Activated CD4-positive, alpha-beta T cell treated with anti-CD3 and anti-CD28 coated beads, Interleukin-2, amount 50 U/mL, for 16 hours (primary cell): ENCODE measurements at regions not wholly inside any gene's neighbourhood (a gene's known extent, or its start where the extent isn't known, plus 50 kb on each side); places are given as distances from the start of the nearest gene placed in this dataset.

Experiments
- DNase-seq: peaks from one replicate; pipeline ENCODE4 v3.0.0-alpha.2; 2020

DNA sequence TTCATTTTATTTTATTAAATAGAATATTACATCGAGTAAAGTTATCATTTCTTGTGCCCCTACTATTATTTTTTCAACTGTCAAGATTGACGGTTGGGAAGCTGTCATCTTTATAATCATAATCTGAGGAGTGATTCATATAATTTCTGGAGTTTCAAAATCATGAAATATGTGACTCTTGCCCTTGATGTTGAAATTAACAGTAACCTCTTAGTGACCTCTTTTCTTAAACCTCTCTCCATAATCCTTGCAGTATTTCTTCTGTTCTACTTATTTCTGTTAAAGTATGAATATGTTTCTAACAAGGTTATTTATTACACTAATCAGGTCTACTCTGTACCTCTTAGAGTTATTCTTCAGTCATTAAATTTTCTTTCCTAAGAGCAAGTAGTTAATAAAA is 663.8 kb downstream of the LIG4 start:
- no peak for DNase-seq

DNA sequence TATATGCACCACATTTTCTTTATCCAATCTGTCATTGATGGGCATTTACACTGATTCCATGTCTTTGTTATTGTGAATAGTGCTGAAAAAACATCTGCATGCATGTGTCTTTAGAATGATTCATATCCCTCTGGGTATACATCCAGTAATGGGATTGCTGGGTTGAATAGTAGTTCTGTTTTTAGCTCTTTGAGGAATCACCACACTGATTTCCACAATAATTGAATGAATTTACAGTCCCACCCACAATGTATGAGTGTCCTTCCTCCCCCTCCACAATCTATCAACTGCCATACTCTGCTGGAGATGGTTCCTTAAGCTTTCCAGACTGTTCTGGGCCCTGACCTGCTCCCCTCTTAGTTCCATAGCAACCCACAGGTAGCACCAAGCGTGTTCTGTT is 667.0 kb downstream of the LIG4 start:
- no peak for DNase-seq

DNA sequence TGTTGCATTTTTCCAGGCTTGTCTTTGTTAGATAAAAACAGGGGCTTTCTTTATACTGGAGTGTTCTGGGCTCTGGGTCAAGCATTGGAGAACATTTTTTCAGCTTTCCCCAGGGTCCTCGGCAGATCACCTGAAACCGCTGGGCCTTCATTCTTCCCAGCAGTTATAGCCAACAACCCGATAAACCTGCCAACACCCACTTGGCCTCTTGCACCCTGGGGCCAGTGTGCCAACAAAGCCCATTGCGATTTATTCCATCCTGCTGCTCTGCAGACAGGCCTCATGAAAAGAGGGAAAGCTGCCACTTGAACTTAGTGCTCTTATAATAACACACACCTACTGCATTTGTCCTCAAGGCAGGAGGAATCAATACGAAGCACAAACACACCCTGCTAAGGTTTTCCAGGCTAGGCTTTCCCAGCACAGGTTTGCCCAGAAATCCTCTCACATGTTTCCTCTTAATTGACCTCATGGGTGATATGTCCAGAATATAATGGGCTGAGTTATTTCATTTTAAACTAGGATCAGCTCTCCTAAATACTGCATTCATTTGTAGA is 669.3 kb downstream of the LIG4 start:
- no peak for DNase-seq

DNA sequence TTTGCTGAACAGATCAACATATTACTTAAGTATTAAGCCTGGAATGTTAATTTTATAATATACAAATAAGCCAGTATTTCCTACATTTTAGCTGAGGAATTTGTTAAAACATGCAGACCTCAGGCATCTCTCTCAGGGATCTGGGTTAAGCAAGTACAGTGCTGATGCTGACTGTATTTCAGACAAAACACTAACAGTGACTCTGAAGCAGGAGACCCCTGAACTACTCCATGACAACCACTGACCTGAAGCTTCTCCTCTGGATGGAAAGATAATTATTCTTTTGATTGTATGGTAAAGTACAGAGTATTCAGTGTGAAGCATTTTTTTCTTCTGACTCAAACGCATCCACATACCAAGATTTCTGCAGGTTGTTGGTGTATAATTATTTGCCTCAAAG is 680.8 kb downstream of the LIG4 start:
- DNase-seq = no peak

DNA sequence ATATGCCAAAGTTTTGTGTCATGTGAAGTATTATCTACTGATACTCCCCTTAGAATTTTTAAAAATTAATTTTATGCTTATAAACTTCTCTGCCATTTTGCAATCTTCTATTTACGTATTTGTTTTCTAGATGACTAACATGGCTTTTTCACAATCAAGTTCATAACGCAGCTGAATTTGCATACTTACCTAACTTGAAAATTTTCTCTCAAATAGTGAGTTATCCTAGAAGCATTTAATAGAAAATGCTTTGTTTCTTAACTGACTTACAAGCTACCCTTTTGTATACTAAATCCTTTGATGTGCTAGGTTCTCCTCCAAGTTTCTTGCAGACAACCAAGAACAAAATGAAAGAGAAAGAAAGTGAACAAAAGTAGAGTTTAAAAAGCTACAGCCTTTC is 683.5 kb downstream of the LIG4 start:
- no peak for DNase-seq

DNA sequence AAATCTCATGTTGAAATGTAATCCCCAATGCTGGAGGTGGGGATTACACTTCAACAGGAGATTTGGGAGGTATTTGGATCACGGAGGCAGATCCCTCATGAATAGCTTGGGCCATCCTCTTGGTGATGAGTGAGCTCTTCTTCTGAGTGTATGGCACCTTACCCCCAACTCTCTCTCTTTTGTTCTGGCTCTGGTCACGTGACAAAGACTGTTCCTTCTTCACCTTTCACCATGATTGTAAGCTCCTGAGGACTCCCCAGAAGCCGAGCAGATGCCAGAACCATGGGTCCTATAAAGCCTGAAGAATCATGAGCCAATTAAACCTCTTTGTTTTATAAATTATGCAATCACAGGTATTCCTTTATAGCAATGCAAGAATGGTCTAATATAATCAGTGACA is 684.2 kb downstream of the LIG4 start:
- DNase-seq = no peak

DNA sequence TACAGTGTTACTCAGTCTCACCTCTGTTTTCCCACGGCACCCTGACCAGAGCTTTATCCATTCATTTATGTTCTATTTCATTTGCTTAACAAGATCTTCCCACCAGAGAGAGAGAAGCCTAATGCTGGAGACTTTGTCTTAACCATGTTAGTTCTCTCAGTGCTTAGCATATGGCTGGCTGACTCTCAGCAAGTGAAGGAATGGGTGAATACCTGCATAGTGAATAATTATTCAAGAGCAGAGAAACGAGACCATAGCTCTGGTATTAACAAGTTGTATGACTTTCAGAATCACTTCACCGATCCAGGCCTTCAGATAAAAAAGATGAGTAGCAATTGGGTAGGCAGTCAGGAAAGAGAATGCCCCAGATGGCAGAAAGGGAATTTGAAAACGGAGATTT is 686.3 kb downstream of the LIG4 start:
- DNase-seq = no peak

DNA sequence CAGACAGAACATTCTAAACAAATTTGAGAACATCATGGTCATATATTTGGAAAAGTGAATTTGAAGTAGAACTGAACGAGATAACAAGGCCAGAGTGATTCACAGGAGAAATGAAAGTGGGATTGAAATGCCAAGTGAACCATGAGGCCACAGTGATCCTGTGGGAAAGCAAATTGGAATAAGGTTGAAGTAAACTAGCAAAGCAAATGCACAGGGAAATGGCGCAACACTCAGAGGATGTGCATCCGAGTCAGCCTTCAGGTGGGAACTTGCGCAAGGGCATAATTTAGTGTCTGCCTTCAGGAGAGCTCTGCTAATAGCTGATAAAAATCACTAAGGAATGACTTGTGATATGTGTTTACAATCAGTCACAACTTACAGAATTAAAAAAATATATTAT is 696.6 kb downstream of the LIG4 start:
- DNase-seq = no peak

DNA sequence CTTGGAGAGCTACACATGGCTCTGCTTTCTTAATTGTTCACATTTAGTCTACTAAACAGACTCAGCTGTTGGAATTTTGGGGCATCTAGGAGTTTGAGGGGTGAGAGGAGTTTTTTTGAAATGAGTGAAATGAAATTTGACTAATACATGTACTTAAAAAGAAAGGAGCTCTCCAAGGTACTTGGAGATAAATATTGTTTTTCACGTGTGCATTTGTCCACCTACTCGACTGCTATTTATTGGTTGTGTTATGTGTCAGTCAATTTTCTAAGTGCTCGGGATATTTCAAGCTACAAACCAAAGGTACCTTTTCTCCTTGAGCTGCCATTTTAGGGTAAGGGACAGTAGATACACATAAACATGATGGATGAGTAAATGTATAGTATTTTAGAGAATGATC is 697.0 kb downstream of the LIG4 start:
- DNase-seq = no peak

DNA sequence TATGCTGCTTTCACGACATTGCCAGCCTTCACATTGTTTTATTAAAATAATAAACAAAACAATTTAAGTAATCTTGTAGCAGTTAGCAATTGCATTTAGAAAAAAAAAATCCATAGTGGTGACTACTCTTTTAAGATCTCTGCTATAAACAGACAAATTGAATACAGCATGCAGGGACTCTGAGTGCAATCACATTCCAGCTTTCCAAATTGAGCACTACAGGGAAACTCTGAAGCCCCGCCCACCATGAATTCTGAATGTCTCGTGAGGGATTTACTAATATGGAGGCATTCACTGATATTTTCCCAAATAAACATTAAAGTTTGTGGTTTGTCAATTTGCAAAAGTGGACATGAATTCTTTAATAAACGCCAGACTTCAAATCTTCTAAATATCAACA is 698.8 kb downstream of the LIG4 start:
- no peak for DNase-seq

DNA sequence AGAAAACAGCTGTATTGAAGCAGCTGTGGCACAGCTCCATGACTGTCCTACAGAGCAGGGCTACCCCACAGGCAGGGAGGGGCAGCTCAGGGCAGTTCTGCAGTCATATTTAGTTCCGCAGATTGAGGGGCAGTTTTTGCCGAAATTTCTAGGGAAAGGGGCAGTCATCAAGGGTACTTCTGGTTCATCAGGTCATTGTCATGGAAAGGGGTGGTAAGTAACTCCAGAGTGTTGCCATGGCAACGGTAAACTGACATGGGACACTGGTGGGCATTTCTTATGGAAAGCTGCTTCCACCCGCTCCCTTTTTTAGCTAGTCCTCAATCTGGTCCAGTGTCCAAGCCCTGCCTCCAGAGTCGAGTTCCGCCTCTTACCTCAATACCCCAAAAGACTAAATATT is 702.8 kb downstream of the LIG4 start:
- no peak for DNase-seq

DNA sequence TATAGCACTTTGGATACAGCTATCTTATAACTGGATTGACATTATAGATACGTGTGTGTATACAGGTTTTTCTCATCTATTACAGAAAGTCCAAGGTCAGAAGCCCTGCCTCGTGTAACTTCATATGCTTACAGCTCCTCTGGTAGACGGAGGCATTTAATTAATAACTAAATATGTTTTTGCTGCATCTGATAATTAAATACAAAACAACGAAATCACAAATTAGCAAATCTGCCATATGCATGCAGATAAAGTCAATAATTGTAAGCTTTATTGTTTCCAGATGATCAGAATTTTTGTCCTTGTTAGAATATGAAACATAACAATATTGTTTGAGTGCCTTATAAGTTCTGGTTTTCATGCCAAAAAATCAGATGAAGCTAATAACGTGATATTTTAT is 717.7 kb downstream of the LIG4 start:
- DNase-seq = no peak

DNA sequence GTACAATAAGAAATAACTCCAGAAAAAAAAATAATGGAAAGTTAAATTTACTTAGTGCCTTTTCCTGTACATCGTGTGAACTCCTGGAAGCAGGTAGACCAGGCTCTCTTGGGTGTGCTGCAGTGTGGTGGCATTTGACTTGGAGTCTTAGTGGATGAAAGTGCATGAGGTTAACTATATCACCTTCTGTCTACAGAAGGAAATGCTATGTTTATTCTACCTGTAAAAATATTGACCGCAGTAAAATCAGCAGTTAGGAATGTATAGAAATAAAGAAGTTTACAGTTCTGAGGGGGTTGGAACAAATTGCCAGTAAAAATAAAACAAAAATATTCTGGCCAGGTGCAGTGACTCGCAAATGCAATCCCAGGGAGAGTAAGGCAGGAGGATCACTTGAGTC is 722.1 kb downstream of the LIG4 start:
- no peak for DNase-seq

DNA sequence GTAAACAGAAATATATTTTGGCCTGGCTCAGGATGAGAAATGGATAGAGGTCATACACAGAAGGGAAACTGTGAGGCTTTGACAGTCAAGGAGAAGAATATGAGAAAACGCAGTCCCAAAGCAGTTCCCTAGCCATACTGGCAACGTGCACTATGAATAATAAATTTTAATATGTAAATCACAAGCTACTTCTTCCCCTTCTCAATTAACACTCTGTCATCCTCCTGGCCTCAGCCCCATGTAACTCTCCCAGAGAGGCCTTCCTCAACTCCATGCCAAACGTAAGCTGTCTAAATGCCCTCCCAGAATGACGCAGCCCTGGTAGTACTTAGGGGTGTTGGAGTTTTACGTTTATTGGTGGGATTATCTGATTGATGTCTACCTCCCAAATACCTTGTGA is 732.6 kb downstream of the LIG4 start:
- DNase-seq = no peak

DNA sequence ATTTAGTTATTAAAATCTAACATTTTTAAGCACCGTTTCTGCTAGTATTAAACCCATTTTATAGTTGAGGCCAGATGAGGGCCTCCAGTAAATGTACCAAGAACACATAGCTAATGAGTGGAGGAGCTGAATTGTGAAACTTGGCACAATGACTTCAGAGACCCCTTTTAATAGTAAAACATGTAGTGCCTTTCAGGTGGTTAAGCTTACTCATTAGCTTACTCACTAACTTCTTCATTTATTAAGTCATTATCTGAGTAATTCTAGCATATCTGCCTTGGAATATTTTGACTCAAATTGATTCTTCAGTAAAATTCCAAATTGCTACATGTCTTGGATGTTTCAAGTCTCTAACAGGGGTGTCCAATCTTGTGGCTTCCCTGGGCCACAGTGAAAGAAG is 735.2 kb downstream of the LIG4 start:
- DNase-seq = no peak

DNA sequence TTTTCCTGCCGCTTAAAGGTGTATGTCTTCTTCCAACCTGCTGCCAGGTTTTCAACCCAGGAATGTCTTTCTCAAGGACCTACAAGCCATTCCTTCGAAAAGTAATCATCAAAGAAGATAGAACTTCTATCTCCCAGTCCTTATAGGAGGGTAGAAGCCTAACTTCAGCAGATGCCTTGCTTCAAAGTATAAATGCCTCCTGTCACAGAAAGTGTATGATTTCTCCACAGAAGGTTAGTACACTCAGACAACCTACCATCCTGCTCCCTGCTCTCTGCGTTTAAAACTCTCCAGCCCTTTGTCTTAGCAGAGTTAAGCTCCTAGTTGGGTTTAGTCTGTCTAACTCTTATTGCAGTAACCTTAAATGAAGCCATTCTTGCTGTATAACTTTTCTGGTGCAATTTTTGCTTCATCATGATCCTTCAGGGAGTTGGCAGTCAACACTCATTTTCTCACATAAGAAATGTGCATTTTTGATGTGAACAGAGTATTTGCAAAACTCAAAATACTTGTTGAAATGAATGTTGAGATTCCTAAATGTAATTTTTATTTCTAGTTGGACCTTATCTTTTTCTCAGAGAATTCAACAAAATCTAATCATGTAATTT is 737.5 kb downstream of the LIG4 start:
- no peak for DNase-seq

DNA sequence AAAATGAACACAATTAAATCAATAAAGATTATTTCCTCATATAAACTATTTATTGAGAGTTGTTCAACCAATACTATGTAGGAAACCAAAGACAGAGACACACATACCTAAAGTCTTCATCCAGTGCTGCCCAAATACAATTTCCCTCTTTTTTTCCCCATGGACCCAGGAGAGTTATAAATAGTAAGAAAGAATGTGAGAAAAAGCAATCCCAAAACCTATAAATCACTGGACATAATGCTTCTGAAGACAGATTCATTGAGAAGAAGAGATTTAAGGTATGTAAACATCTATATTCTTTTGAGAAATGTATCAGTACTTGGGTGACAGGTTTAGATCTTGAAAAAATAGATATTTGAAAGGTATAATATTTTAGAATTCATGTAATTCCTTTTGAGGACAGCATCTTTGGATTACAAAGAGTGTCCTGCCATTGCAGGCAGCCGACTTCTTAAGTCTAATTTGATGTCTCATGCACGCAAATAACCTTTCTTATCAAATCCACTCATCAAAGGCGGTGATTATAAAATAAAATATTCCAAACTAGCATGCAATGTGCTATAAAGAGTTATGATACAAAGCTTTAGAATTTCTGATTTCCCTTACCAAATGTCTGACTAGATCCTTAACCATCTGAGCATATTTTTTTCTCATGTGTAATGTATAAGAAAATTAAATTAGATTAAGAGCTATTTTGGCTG is 739.4 kb downstream of the LIG4 start:
- no peak for DNase-seq

DNA sequence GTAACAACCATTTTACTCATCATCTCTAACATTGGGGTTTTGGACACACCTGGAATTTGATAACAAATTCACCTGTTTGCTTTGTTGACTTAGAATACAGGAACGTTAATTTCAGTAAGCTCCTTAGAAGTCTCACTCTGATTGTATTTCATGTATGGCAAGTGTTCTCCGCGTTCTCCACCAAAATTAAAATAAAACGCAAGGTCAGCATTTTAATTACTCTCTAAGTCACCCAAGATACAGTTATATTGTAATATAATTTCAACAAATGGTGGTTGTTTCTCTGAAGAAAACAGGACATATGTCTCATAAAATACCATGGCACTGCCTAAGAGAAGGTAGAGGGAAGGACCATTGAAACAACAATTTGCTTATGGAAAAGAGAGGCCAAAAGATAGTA is 742.1 kb downstream of the LIG4 start:
- no peak for DNase-seq

DNA sequence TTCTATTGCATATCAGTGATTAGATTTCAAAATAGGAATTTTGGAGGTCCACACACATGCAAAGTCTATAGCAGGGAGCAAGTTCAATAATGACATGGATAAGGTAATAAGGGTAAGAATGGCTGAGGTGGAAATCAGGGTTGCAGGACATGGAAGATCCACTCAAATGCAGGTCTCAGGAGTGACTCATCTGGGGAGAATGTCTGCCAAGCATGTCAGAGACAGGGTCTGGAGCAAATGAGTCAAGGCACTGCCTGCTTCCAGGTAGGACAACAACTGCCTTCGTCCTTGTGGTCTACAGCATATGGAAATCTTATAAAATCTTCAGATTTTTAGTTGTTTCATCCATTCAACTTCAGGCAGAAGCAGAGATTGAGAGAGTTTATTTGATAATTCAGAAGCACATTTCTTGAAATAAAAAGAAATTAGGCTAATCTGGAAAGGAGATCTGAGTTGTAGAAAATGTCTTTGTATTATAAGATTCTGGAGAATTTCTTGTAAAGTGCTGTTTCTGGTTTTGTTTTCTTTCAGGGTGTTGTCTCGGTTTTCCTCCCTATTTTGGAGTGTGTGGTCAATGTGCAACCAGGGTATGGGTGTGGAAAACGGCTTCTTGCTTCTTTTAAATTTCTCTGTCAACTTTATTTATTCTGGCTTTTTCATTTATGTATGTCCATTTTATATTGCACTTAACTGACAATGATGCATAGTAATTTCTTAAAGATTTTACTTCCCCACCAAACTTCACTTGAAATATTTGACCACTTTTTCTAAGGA is 748.8 kb downstream of the LIG4 start:
- no peak for DNase-seq

DNA sequence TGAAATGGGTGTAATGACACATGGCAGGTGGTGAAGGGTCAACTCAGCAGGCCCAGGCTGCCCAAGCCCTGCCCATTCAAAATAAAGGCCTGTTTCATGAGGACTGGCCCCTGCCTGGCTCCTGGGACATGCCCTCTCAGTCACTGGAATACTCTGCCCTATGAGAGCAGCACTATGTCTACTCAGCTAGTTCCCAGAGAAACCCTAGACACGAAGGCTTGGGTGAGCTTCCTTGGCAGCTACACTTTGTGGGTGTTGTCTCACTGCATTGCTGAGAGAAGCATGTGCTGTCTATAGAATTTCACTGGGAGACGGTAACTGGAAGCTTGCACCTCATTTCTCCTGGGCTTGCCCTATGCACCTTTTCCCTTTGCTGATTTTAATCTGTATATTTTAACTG is 752.8 kb downstream of the LIG4 start:
- DNase-seq = no peak

DNA sequence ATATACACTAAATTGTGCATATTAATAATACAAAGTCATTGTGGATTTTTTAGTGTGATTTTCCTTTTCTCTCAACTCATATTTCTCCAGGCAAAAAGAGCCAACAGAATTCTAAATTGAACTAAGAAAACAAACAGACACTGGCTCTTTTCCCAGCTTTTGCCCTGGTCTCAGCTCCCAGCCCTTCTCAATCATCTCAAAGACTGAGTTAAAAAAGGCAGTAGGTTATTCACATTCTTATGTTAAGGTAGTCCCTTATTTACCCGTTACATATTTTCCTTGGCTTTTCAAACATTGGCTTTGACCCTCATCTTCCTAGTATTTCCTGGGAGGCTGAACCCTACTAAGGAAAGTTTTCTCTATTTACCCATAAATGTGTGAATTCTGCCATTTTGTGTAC is 753.6 kb downstream of the LIG4 start:
- no peak for DNase-seq

DNA sequence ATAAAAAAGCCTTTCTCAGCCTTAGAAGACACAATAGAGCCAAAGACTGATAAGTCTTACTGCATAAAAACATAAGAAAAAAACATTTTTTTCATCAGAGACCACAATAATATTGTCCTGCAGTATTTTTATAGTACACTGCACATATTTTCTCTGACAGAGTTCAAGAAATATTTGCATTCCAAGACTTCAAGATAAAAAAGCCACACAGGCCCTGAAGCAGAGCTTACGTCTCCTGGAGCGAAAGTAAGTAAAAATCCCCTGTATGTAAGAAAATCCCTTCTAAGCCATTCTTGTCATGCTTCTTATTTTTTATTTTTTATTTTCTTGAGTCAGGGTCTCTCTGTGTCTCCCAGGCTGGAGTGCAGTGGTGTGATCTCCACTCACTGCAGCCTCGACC is 755.9 kb downstream of the LIG4 start:
- DNase-seq = no peak

DNA sequence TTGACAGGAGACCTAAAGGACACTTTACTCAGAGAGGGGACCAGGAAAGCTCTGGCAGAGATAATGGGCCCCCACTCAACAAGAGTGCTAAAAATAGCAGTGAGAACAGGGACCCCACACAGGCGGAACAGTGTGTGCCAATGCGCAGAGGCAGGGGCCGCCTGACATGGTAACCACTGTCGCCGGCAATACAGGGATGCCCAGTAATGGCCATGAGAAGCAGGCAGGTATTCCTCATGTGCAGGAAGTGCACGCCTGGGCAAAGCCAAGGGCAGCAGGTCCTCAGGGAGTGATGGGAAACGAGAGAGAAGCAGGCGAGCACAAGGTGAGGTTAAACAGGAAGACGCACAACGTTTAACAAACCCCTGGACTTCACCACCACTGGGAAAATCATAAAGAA is 757.1 kb downstream of the LIG4 start:
- no peak for DNase-seq

DNA sequence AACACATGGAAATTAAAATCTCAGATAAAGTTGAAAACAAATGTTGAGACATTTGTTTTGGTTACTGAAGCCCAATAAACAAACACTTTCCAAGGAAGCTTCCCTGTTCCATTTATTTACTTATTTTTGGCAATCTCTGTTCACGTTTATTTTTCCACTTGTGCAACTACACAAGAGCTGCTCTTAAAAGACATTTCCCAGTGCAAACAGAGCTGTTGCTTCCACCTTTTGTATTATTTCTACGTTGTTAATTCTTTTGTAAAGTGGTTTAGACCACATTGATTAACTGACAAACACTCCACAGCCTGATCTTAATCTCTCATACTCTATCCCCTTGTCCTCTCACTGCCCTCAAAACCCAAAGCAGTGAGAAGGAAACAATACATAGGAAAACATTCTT is 757.6 kb downstream of the LIG4 start:
- DNase-seq = no peak
